IPS-18a (cell line): ENCODE measurements at regions not wholly inside any gene's neighbourhood (a gene's known extent, or its start where the extent isn't known, plus 50 kb on each side); places are given as distances from the start of the nearest gene placed in this dataset.

Source experiments
- H3K27ac ChIP-seq: one replicate; pipeline ENCODE4 v1.5.1; 2013; ENCODE audit warnings: low read length
- H3K27me3 ChIP-seq: one replicate; pipeline ENCODE4 v1.6.1; 2013; ENCODE audit warnings: mild to moderate bottlenecking, low read length; ENCODE audit not compliant: control insufficient read depth, insufficient read depth
- H3K36me3 ChIP-seq: one replicate; pipeline ENCODE4 v1.6.1; 2013; ENCODE audit warnings: low read depth, low read length; ENCODE audit not compliant: control insufficient read depth
- H3K4me1 ChIP-seq: one replicate; pipeline ENCODE4 v1.6.1; 2013; ENCODE audit warnings: low read depth, low read length; ENCODE audit not compliant: control insufficient read depth
- H3K4me3 ChIP-seq: one replicate; pipeline ENCODE4 v1.5.1; 2013; ENCODE audit warnings: low read length
- H3K9ac ChIP-seq: one replicate; pipeline ENCODE4 v1.6.1; 2013; ENCODE audit warnings: mild to moderate bottlenecking, low read length, moderate library complexity
- H3K9me3 ChIP-seq: one replicate; pipeline ENCODE4 v1.6.1; 2013; ENCODE audit warnings: low read depth, low read length; ENCODE audit not compliant: control insufficient read depth

DNA sequence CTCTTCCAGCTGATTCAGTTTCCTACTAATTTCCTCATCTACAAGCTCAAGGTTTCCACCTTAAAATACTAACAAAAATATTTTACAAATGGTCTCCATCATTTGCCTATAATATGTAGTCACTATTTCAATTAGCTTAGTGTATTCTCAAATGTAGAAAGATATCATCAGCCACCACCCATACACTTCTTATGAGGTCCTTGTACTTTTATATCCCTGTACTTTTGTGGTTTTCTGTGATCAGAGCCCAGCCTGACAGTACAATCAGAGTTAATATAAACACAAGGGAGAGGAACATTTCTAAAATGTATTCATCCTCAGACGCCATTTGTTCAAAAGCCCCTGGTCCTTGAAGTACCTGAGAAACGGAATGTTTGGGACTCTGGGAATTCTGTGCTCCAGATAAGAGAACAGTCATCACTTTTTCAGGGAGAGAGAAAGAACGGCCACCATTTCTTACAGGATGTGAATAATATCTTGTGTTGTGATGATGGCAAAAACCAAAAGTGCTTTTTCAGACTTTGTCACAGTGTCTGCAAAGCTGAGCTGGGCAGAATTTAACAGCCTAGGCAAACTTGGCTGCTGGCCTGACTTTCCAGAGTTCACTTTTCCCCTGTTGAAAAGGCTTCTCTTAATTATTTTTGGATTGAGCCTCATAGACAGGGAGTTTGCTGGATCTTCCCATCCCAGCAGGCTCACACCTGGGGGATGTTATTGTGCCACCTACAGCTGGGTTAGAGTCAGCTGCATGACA is 361.7 kb upstream of the ACVR2A start:
- no peaks in the 10 kb centered on the region for H3K9me3 ChIP-seq
- peaks cover 39% of the 10 kb centered on the region for H3K4me1 ChIP-seq
- H3K27me3 ChIP-seq: no peaks in the 10 kb centered on the region
- no peak overlapping the region for H3K27ac ChIP-seq
- no peak overlapping the region for H3K9ac ChIP-seq
- no peak overlapping the region for H3K4me3 ChIP-seq
- no peaks in the 10 kb centered on the region for H3K36me3 ChIP-seq

DNA sequence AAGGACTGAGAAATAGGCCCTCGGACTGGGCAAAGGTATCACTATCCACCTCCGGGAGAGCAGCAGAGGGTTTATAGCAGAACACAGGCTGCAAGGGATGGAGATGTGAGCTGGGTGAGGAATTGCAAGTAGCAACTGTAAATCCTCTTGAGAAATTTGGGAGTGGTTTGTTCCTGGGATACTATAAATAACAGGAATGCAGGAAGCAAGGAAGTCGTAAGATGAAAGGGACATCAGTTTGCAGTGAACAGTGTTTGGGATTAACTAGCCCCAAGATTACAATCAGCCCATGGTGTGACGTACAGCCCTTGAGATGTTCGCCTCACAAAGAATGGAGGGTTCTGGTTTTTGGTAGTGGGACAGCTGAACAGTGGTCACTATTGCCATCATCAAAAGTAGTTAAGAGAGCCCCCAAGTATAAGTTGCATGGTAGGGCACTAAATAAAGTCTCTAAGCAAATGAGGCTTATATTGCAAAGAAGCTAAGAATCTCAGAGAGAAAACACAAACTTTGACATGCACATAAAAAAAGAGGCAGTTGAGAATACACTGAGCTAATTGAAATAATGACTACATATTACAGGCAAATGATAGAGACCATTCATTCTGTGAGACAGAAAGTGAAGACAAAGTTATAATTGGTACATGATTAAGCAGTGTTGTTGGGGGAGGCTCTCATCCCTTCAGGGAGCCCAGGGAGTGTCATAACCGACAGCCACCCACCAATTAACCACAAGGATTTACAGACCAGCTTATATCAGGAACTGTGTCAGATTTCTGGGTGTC is 362.5 kb upstream of the ACVR2A start:
- Histone ChIP-seq H3K36me3 (no peaks in the 10 kb centered on the region), H3K9ac (no peak overlapping the region), H3K4me3 (no peak overlapping the region), H3K9me3 (no peaks in the 10 kb centered on the region), H3K4me1 (peaks cover 31% of the 10 kb centered on the region), H3K27me3 (no peaks in the 10 kb centered on the region), H3K27ac (no peak overlapping the region)

- Histone ChIP-seq H3K9me3 (no peaks in the 10 kb centered on the region), H3K9ac (no peak overlapping the region), H3K27ac (no peak overlapping the region), H3K4me1 (peaks cover 5% of the 10 kb centered on the region), H3K27me3 (no peaks in the 10 kb centered on the region), H3K36me3 (no peaks in the 10 kb centered on the region), H3K4me3 (no peak overlapping the region)
These were observed 365.5 kb upstream of the ACVR2A start for GRCh38 chr2:147479358-147479757.

DNA sequence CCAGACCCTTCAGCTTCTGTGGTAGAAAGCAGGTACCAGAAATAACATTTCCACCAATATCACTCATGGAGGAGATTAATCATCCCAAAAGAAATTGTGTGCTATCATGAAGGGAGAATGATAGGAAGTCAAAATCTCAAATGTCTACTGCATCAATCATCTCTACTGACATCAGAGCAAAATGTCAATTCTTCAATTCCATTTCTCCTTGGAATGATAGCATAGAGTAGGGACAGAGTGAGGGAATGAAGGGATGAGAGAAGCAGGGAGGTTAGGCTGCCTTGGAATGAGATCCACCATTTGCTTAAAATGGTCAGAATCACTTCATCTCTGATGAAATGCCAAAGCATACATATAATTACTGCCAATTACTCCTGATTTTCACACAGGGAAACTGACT is 371.8 kb upstream of the ACVR2A start:
- no peaks in the 10 kb centered on the region for H3K27me3 ChIP-seq
- no peaks in the 10 kb centered on the region for H3K9me3 ChIP-seq
- H3K4me3 ChIP-seq: no peak overlapping the region
- no peak overlapping the region for H3K27ac ChIP-seq
- no peak overlapping the region for H3K9ac ChIP-seq
- peaks cover 23% of the 10 kb centered on the region for H3K4me1 ChIP-seq
- H3K36me3 ChIP-seq: no peaks in the 10 kb centered on the region

DNA sequence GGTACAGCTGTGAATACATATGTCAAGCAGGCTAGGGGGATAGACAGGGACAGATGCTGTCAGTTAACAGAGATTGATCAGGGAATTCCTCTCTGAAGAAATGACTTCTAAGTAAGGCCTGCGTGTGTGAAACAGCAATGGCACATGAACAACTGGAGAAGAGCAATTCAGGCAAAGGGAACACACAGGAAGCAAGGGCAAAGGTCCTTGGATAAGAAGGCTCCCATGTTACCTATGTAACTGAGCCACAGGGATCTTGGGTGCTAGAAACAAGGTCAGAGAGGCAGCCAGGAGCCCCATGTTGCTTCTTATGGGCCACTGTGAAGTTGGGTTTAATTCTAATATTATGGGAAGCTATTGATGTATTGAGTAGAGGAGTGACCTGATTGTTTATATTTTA is 373.7 kb upstream of the ACVR2A start:
- Histone ChIP-seq H3K4me3 (no peak overlapping the region), H3K9ac (no peak overlapping the region), H3K9me3 (no peaks in the 10 kb centered on the region), H3K27ac (no peak overlapping the region), H3K27me3 (no peaks in the 10 kb centered on the region), H3K4me1 (peaks cover 31% of the 10 kb centered on the region), H3K36me3 (no peaks in the 10 kb centered on the region)

- H3K27me3 ChIP-seq: no peaks in the 10 kb centered on the region
- H3K4me1 ChIP-seq: peaks cover 31% of the 10 kb centered on the region
- H3K9me3 ChIP-seq: no peaks in the 10 kb centered on the region
- H3K36me3 ChIP-seq: no peaks in the 10 kb centered on the region
- H3K27ac ChIP-seq: no peak overlapping the region
- no peak overlapping the region for H3K9ac ChIP-seq
- peak overlapping the region; percentile 12 for H3K4me3 ChIP-seq
These were observed 375.4 kb upstream of the ACVR2A start for GRCh38 chr2:147469471-147469870.

- Histone ChIP-seq H3K36me3 (no peaks in the 10 kb centered on the region), H3K27ac (no peak overlapping the region), H3K9ac (no peak overlapping the region), H3K4me1 (peaks cover 31% of the 10 kb centered on the region), H3K4me3 (peak overlapping the region; percentile 12), H3K9me3 (no peaks in the 10 kb centered on the region), H3K27me3 (no peaks in the 10 kb centered on the region)
These were observed 375.9 kb upstream of the ACVR2A start for GRCh38 chr2:147468963-147469362.

DNA sequence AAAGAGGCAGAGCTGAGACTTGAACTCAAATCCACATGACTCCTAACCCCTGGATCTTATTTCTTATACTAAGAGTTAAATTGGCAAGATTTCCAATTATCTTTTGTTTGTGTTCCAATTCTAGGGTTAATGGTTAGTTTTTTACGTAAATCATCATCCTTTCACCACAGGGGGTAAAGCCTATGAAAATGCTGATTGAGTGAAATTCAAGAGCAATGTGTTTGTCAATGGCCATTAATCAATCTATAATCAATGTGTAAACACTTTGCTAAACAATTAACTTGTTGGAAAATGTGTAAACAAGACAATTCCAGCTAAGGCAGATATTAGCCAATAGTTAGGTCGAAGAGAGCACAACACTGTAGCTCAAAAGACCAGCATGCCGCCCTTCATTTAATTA is 376.5 kb upstream of the ACVR2A start:
- Histone ChIP-seq H3K9ac (no peak overlapping the region), H3K4me1 (peaks cover 31% of the 10 kb centered on the region), H3K27me3 (no peaks in the 10 kb centered on the region), H3K36me3 (no peaks in the 10 kb centered on the region), H3K4me3 (peak overlapping the region; percentile 12), H3K9me3 (no peaks in the 10 kb centered on the region), H3K27ac (no peak overlapping the region)

GRCh38 chr2:147467441-147467840 is 377.4 kb upstream of the ACVR2A start:
- Histone ChIP-seq H3K27ac (no peak overlapping the region), H3K9me3 (no peaks in the 10 kb centered on the region), H3K4me3 (no peak overlapping the region), H3K9ac (no peak overlapping the region), H3K4me1 (peaks cover 31% of the 10 kb centered on the region), H3K27me3 (no peaks in the 10 kb centered on the region), H3K36me3 (no peaks in the 10 kb centered on the region)

- Histone ChIP-seq H3K4me1 (peaks cover 24% of the 10 kb centered on the region), H3K27me3 (no peaks in the 10 kb centered on the region), H3K9me3 (no peaks in the 10 kb centered on the region)
These were observed 380.0 kb upstream of the ACVR2A start for GRCh38 chr2:147464737-147465357.

DNA sequence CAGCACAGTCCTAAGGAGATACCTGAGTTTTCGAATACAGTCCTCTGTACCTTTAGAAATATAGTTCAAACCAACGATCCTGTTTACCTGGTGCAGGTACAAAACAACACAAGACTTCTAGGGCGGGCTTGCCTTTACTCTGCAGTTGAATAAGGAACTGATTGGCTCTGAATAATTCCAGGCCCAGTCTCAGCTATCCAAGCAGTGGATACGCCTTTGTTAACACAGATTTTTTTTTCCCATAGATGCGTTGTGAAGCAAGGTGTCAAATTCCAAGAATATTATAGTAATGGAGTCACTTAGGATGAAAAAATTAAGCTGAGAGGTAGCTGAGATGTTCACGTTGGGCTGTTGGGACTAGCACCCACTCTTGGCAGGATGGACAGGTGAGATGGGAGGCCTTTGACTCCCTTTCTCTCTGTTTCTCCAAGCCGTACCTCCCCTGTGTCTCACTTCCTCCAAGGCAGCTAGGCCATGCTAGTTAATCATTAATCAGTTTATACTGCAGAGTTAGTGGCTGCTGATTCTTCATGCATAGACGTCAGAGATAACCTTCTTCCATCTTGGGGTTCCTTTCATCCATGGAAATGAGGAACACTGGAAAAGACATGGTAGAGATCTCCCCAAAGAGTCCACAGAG is 380.8 kb upstream of the ACVR2A start:
- Histone ChIP-seq H3K36me3 (no peaks in the 10 kb centered on the region), H3K27ac (no peak overlapping the region), H3K4me3 (no peak overlapping the region), H3K9ac (no peak overlapping the region), H3K4me1 (peaks cover 17% of the 10 kb centered on the region), H3K9me3 (no peaks in the 10 kb centered on the region), H3K27me3 (no peaks in the 10 kb centered on the region)

More at GRCh38 chr2:147464737-147465357, 380.0 kb upstream of the ACVR2A start:
- no peak overlapping the region for H3K27ac ChIP-seq
- no peaks in the 10 kb centered on the region for H3K36me3 ChIP-seq
- no peak overlapping the region for H3K4me3 ChIP-seq
- no peak overlapping the region for H3K9ac ChIP-seq
